ENCODE measurements at regions not wholly inside any gene's neighbourhood (a gene's known extent, or its start where the extent isn't known, plus 50 kb on each side); places are given as distances from the start of the nearest gene placed in this dataset.
"Not testable (repeated sequence)": the region's sequence is repeated elsewhere in the genome, so short reads cannot be mapped to it uniquely, and the experiment has no call there.

DNA sequence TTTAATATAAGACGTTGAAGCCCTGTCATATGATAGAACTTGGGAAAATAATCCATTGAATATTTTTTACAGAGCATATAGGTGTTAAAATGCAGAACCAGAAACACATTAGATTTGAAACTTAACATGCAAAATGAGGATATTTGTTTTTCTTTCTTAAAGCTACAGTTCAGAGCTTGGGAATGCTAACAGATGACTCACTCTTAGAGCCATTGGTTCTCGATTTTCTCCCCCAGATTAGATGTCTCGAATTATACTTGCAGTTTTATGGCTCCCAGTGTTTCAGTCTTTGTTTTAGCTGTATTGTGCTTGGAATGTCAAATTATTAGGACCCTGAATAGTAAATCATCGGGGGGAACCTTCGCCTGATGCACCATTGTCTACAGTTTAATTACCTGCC lies 575.7 kb upstream of the ZP4 start:
- DNase-seq (ENCODE audit: low read depth, low spot score): no peak

DNA sequence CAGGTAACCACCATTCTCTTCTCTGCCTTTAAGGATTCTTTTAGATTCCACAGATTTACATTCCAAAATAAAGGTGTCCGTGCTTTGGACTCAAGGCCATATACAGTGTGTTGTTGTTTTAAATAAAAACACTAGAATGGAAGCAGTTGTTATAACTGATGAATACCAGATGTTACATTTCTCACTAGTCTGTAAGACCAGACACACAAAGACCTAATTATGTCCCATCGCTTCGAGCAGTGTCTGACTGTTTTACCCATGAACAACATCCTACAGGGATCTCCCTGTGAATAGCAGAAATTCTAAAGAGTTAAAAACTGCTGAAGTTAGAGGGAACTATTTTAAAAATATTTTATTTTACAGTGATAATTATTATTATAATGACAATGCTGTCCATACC lies 574.7 kb upstream of the ZP4 start:
- DNase-seq (ENCODE audit: low read depth, low spot score): no peak

DNA sequence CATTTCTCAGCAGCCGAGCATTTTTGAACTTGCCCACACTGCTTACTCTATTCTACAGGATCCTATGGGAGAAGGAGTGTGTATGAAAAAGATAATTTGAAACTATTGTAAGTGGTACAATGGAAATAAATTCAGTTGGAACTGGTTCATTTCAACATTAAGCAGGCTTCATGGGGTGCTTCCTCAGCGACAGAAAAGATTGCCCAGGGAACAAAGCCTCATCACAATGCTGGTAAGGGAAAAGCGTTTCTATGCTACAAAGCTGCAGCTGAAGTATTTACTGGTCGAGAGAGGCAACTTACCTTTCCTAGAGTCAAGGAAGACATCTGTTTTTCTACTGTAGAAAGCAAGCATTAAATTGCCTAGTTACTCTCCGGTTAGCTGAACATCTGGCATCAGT lies 568.2 kb upstream of the ZP4 start:
- no peak for DNase-seq (ENCODE audit: low read depth, low spot score)

DNA sequence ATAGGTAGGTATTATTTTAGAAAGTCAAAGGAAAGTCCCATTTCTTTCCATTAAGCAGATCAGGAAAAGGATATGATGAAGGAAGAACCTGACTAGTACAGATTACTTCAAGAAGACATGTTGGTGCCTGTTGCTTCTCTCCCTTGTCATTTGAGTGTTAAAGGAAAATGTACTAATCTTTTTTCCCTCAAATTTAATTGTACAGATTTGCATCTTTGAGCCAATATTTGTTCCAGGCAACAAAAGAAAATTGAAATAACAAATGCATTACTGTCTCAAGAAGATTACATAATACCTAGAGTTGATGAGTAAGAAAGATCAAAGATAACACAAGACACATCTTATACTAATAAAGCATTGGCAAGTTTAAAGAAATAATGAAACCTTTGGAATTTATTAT lies 566.9 kb upstream of the ZP4 start:
- no peak for DNase-seq (ENCODE audit: low read depth, low spot score)

DNA sequence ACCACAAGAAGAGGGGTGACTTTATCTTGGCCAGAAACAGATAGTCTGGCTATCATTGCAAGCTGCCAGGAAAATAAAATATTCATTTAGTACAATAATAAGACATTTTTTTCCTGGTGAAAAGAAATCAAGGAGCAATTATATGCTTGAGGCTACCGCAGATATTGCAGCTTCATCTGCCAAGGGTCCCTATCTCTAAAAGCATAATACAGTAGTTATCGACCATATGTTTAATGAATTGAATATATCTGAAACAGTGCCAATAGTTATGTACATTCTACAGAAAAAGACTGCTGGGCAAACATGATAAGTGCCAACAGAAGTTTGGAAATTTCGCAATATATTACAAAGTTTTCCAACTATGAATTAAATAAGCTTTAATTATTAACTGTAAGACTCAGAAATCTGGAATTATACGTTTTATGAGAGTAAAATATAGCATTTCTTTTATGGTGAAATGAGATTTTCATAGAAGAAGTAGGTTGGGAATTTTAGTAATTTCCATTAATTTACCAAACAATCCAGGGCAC lies 561.1 kb upstream of the ZP4 start:
- no peak for DNase-seq (ENCODE audit: low read depth, low spot score)

DNA sequence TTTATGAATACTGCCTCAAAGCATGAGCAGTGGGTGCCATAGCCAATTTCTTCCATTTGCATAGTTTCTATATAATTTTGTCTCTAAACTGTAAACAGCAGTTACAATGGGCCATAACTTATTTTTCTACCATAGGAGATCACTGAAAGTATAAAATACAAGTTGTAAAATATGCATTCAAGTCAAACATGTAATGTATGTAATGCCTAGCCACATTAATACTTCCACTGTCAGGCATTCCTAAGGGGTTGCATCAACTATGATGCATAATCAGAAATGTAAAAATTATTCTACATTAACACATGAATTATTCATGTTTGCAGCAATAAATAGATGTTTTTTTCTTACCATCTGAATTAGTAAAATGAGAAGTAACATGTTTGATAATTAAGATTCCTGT lies 560.3 kb upstream of the ZP4 start:
- DNase-seq (ENCODE audit: low read depth, low spot score): no peak

DNA sequence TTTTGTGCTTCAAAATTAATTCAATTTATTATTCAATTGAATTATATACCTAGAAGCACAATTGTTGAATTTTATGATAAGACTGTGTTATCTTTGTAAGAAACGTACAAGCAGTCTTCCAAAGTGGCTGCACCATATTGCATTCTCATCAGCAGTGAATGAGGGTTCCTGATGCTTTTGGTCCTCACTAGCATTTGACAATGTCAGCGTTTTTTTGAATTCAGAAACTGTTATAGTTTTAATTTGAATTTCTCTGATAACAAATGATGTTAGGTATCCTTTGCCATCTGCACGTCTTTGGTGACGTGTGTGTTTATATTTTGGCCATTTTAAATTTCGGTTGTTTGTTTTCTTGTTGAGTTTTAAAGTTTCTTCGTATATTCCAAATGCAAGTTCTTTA lies 553.0 kb upstream of the ZP4 start:
- DNase-seq (ENCODE audit: low read depth, low spot score): no peak

DNA sequence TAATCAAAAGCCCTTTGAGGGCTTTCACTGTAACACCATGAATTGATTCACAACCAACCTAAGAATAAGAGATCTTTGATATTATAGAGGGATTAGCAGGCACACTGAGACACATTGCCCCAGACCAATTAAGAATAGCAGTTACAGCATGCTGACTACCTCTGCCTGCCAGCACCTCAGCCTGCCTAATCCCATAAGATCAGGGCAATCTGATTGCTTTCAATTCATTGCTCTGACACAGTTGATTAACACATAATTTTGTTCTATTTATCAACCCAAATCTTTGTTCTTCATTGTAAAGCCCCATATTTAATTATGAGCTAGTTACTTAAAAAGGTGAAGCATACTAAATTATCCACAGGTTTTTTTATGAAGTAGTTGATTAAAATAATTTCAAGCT lies 548.8 kb upstream of the ZP4 start:
- no peak for DNase-seq (ENCODE audit: low read depth, low spot score)

DNA sequence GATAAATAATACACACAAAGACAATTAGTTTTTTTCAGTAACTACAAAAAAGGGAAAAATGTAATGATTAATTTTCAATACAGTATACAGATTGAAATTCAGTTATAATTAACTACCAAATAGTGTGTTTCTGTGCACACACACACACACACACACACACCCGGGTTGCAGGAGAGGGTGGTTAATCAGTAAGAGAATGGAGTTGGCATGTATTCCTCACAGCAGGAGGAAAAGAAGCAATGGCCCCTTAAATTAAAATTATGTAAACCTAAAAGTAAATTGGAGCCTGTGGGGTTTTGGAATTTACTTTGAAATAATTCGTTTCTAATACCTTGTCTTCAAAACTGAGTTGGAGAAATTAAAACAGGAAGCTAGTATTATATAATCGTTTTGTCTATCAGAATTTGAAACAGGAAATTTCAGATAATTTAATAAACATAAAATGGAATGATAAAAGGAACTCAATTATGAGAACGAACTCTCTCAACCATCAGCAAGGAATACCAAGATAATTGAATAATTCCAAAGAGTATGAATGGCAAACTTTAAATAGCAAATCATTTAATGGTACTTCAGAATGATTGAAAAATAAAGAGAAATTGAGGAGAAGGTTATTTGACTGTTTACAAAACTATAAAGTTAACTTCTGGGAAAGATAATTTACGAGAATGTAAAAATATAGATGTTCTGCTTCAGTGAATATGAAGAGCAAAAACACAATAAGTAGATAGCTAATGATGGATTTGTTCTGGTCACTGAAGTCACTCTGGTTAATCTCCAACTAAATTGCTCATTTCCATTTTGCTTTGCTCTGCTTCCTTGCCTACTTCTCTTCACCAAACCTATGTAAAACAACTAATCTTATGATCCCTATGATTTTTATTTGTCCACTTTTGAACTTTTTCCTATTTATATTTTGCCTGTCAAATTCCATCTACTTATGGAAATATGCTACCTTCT lies 547.9 kb upstream of the ZP4 start:
- no peak for DNase-seq (ENCODE audit: low read depth, low spot score)

DNA sequence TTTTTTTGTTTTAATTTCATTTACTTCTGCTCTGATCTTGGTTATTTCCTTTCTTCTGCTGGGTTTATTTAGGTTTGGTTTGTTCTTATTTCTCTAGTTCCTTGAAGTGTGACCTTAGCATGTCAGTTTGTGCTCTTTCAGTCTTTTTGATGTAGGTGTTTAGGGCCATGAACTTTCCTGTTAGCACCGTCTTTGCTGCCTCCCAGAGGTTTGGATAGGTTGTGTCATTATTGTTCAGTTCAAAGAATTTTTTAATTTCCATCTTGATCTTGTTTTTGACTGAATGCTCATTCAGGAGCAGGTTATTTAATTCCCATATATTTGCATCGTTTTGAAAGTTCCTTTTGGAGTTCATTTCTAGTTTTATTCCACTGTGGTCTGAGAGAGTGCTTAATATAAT lies 539.0 kb upstream of the ZP4 start:
- not testable (repeated sequence) for DNase-seq (ENCODE audit: low read depth, low spot score)

DNA sequence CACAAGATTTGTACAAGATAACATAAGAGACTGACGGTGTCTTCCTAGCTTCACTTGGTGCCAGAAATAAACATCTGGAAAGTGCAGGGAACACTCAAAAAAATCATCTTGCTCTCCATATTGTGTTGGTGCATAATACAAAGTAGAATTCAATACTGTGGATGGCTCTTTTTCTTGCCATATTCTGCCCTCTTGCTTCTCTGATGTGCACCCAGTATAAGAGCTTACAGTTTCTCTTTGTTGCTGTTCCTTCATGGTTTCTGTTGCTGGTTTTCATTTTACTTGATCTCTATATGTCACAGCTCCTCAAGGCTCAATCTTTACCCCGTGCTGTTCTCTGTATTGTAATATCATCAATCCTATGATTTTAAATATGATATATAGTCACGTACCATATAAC lies 528.5 kb upstream of the ZP4 start:
- DNase-seq (ENCODE audit: low read depth, low spot score): no peak

DNA sequence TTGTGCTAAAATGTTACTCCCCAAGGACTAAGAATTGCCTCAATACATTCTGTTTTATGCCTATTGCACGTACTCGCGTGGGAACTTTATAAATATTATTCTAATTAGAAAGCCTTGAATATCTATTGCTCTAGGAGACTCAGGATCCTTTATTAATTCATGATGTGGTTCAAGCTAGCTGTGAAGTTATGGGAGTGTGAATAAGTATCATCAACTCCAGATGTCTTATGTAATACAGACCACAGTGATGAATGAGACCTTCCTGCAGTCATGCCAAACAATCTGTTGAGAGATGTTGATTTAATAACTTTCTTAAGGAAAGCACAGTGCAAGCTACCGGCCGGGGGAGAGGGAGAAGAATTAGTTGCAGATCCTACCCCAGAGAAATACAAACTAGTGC lies 519.2 kb upstream of the ZP4 start:
- DNase-seq (ENCODE audit: low read depth, low spot score): no peak

DNA sequence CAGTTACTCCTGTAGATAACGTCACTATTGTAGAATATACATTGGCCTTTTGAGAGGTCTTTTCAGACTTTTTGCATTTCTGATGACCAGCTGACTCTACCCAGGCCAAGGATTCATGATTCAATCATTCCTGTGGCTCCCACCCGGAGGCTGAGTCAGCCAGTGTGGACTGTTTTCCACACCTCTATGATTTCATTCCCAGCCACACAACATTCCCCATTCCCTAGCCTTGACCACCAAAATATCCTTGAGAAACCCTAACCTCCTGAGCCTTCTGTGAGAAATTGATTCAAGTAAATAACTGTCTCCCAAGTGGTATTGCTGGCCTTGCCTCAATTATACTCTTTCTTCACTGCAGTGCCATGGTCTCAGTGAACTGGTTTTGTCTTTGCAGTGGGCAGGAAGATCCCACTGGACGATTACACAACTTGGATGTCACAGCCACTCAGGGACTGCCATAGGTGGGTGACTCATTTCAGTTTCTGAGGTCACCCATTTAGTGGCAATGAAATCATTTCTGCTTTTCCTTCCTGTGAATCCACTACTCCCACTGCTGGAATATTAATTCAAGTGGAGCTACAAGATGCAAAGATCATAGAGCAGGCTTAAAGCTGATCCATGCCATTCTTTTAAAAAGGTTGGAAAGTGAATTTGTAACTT lies 518.6 kb upstream of the ZP4 start:
- no peak for DNase-seq (ENCODE audit: low read depth, low spot score)

DNA sequence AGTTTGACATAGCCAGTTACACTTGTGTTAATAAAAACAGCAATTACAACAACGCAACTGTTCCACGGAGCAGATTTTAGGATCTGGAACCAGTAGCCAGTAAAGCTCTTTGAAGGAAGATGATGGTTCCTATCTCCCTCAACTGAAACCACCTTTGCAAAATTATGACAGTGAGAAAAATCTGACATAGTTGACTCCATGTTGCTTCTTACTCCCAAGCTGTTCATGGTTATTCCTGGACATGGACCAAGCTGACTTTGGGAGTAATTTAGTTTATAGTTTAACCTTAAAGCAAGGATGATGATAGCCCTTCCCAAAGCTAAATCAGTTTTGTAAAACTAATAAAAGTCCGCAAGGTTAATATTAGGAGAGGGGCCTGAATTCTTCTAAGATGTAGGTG lies 518.0 kb upstream of the ZP4 start:
- DNase-seq (ENCODE audit: low read depth, low spot score): no peak

DNA sequence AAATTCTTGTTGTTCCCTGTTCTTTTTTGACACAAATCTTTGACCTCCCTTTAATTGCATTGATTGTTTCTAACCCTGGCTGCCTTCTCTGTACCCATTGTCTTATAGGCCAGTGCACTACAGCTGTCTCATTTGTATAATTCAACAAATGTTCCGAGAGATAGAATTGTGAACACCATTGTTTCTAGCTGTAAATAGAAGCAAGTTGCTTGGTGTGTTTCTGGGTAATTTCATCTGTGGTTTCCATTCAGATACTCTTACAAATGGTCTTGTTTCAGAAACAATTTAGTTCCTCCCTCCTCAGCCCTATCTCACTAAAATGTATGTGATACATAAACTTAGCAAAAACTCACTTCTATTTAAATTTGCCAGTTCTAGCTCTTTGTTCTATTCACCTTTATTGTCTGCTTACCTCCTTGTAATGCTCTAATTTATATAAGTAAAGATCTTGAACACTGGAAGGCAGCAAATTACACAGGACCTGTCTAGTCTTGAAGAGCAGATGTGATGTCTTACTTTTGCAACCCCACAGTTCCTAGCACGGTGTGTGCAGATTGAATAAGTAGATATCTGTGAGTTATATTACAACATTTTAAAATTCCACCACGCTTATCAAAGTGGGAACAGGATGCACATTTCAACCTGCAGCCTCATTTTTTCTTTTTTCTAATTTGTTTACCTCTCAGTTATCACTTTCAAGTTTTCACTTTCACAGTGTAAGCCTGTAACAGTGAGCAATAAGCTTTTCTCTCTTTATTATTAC lies 515.6 kb upstream of the ZP4 start:
- DNase-seq (ENCODE audit: low read depth, low spot score): no peak

DNA sequence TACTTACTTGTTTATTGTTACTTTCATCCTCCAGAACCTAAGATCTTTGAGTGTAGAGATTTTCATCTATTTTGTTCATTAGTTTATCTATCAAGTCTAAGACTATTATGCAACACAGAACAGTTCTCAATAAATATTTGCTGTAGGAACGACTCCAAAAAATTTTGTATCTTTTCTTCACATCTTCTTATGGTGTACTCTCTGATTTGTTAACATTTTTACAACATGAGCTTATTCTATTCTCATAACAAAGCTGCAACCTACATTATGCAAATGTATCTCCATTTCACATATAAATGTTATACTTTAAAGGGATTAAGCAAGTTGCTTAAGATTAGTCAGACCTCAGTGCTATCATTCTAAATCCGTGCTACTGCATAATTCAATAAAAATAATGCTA lies 514.2 kb upstream of the ZP4 start:
- DNase-seq (ENCODE audit: low read depth, low spot score): no peak

DNA sequence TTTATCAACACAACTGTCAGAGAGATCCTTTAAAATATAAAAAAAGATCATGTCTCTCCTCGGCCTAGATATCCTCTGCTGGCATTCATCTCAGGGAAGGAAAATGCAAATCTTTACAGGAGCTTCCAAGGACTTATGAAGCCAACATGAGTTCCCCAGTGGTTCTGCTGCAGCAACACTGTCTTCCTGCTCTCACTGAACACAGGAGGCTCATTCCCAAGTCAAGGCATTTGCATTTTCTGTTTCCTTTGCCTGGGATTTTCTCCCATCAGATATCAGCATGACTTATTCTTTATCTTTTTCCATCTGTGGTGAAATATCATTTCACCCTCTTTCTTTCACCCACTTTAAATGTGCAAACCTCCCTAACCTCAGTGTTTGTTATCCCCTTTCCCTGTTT lies 513.8 kb upstream of the ZP4 start:
- no peak for DNase-seq (ENCODE audit: low read depth, low spot score)

DNA sequence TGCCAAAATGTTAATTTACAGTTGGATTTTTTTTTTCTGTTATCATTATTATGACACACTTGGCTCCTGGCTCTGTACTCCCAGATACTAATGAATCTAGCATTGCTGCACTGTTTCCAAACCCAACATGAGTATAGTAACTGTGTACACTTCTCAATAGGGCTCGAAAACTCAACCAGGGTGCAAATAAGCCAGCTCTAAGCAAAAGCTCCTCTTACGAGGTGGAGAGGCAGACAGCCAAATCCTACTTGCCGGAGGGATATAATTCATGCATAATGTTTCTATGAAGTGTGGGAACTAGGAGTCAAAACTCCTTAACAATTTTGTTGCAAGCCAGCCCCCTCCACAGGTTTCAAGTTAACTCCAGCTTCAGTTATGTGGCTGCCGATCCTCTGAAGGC lies 510.4 kb upstream of the ZP4 start:
- no peak for DNase-seq (ENCODE audit: low read depth, low spot score)

DNA sequence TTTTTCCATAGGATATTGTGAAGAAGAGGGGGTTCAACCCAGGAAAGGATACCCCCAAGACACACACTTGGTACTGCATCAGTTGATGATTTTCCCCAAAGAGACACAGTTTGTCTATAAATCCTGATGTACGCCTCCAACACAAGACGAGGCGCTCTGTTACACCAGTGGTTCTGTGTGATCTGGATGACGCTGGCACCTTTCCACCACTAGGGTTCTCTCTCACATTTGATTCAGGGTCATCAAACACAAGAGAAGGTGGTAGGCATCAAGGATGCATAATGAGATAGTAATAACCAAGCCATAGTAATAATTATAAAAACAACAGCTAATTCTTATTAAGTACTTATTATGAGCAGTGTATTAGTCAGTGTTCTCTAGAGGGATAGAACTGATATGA lies 508.8 kb upstream of the ZP4 start:
- DNase-seq (ENCODE audit: low read depth, low spot score): no peak

DNA sequence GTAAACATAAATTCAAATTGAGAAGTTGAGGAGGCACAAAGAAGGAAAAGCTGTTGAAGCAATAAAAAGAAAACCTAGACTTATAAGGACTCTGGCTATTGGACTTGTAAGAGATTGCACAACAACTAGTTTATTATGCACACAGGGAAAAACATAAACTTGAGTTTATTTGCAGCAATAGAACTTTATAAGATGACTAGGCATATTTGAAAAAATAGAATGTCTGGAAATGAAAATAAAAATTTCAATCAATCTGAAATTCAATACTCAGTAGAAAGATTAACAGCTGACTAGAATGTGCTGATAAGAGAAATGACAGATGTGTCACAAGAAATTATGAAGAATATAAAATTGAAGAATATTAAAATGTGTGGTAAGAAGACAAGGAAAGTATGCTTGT lies 505.4 kb upstream of the ZP4 start:
- no peak for DNase-seq (ENCODE audit: low read depth, low spot score)

DNA sequence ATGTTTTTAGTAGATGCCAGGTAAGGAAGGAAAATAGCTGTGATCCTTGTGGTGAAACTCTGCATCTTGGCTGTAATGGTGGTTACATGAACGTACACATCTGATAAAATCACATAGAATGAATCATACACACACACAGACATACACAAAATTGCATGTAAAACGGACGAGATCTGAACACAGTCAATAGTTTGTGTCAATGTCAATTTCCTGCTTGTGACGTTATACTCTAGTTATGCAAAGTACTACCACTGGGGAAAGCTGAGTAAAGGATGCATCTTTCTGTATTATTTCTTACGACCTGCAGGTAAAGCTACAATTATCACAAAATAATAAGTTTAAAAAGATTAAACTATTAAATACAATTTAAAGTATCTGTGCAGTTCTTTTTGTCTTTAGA lies 493.7 kb upstream of the ZP4 start:
- DNase-seq (ENCODE audit: low read depth, low spot score): no peak

DNA sequence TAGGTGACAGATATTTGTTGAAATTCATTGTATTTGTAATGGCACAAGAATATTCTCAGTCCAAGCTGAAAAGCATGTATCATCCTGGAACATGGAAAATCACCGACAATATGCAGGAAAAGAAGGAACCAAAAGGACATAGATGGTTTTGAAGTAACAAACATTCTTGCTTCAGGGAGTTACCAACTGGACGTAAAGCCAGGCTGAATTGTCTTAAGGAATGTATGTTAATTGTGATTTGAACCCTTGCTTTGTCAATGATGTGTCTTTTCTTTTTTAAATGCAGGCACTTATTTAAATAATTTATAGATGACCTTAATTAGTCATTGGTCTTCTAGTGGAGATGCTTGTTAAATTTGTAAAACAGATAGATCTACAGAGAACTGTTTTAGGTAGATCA lies 489.4 kb upstream of the ZP4 start:
- no peak for DNase-seq (ENCODE audit: low read depth, low spot score)

All from iPS DF 19.7 (cell line).